ENCODE measurements at regions not wholly inside any gene's neighbourhood (a gene's known extent, or its start where the extent isn't known, plus 50 kb on each side); places are given as distances from the start of the nearest gene placed in this dataset.

- H3K27ac ChIP-seq (ENCODE audit: low read depth in 1 of 2, low read length in 2 of 2), result no peak overlapping the region
- H3K4me1 Mint-ChIP-seq, result peaks cover 10% of the 10 kb centered on the region
- H3K36me3 Mint-ChIP-seq, result no peaks in the 10 kb centered on the region
- peaks cover 14 to 24% (median 19%) of the 10 kb centered on the region in 7 donors for H3K9me3 Mint-ChIP-seq
- H3K79me2 ChIP-seq (ENCODE audit: insufficient read depth, low read length), result no peaks in the 10 kb centered on the region
- no CpG with 5 or more reads among the region's 1 CpG for WGBS (ENCODE audit: insufficient coverage)
- no peak overlapping the region for H3K27ac Mint-ChIP-seq
- H3K4me2 ChIP-seq (replicated peaks; ENCODE audit: extremely low read depth, low read length, poor library complexity, severe bottlenecking), result no peak overlapping the region
- DNase-seq, result no peak
- H3K36me3 ChIP-seq (replicated peaks in 1 of 2; ENCODE audit: control insufficient read depth in 1 of 2, insufficient read depth in 2 of 2, low read length in 2 of 2), result no peaks in the 10 kb centered on the region
- no peak overlapping the region for H3K9ac ChIP-seq (ENCODE audit: insufficient read depth, low read length, poor library complexity, severe bottlenecking)
- peaks cover 0 to 3% (median 2%) of the 10 kb centered on the region in 3 donors for H3K27me3 Mint-ChIP-seq (ENCODE audit: low read depth in 3 of 3)
- H3K27me3 ChIP-seq (ENCODE audit: control insufficient read depth in 2 of 2, insufficient read depth in 2 of 2, low read length in 2 of 2), result no peaks in the 10 kb centered on the region
- H4K20me1 ChIP-seq (ENCODE audit: insufficient read depth, low read length), result no peaks in the 10 kb centered on the region
- peaks cover 9 to 14% of the 10 kb centered on the region in 2 donors for H3K9me3 ChIP-seq (replicated peaks in 1 of 2; ENCODE audit: control insufficient read depth in 1 of 2, insufficient read depth in 1 of 2, low read length in 2 of 2)
- H3K4me1 ChIP-seq (ENCODE audit: control insufficient read depth in 1 of 2, insufficient read depth in 2 of 2, low read length in 2 of 2), result peaks cover 15 to 16% of the 10 kb centered on the region in 2 donors
- no peak overlapping the region for H3K4me3 ChIP-seq (replicated peaks in 1 of 3; ENCODE audit: low read depth in 2 of 3, low read length in 3 of 3)
- no peak overlapping the region for H3K4me3 Mint-ChIP-seq
- intact Hi-C loops (cut with micrococcal nuclease), result no loop called here
- H2AFZ ChIP-seq (ENCODE audit: insufficient read depth, low read depth, low read length, poor library complexity, severe bottlenecking), result no peak overlapping the region
- TF ChIP-seq CTCF (IDR thresholded peaks at IDR 0.05), result no peak
These were observed 593.1 kb downstream of the EBF1 start for GRCh38 chr5:158506648-158507047.

GRCh38 chr5:158502686-158503085, 597.0 kb downstream of the EBF1 start:
- Mint-ChIP-seq H3K9me3 (peaks cover 15 to 23% (median 17%) of the 10 kb centered on the region in 7 donors), H3K36me3 (no peaks in the 10 kb centered on the region), H3K27me3 (ENCODE audit: low read depth in 3 of 3) (peaks cover 0 to 2% (median 0%) of the 10 kb centered on the region in 3 donors), H3K4me3 (no peak overlapping the region), H3K4me1 (peaks cover 10% of the 10 kb centered on the region), H3K27ac (peak overlapping the region in 5 of 7 donors; percentile 16 to 74 (median 41))
- Histone ChIP-seq H3K27me3 (ENCODE audit: control insufficient read depth in 2 of 2, insufficient read depth in 2 of 2, low read length in 2 of 2) (no peaks in the 10 kb centered on the region), H3K9me3 (replicated peaks in 1 of 2; ENCODE audit: control insufficient read depth in 1 of 2, insufficient read depth in 1 of 2, low read length in 2 of 2) (peaks cover 6 to 14% of the 10 kb centered on the region in 2 donors), H3K4me2 (replicated peaks; ENCODE audit: extremely low read depth, low read length, poor library complexity, severe bottlenecking) (no peak overlapping the region), H3K27ac (ENCODE audit: low read depth in 1 of 2, low read length in 2 of 2) (no peak overlapping the region), H3K9ac (ENCODE audit: insufficient read depth, low read length, poor library complexity, severe bottlenecking) (no peak overlapping the region), H4K20me1 (ENCODE audit: insufficient read depth, low read length) (no peaks in the 10 kb centered on the region), H3K4me1 (ENCODE audit: control insufficient read depth in 1 of 2, insufficient read depth in 2 of 2, low read length in 2 of 2) (peaks cover 15 to 16% of the 10 kb centered on the region in 2 donors), H3K4me3 (replicated peaks in 1 of 3; ENCODE audit: low read depth in 2 of 3, low read length in 3 of 3) (no peak overlapping the region), H3K79me2 (ENCODE audit: insufficient read depth, low read length) (no peaks in the 10 kb centered on the region), H2AFZ (ENCODE audit: insufficient read depth, low read depth, low read length, poor library complexity, severe bottlenecking) (no peak overlapping the region), H3K36me3 (replicated peaks in 1 of 2; ENCODE audit: control insufficient read depth in 1 of 2, insufficient read depth in 2 of 2, low read length in 2 of 2) (no peaks in the 10 kb centered on the region)
- DNase-seq, result peak; percentile 30 to 72 (median 65)
- 67% methylated on average over 1 of the region's 5 CpGs for WGBS (ENCODE audit: insufficient coverage)
- TF ChIP-seq CTCF (IDR thresholded peaks at IDR 0.05), result no peak
- intact Hi-C loops (cut with micrococcal nuclease), result no loop called here
